ENCODE measurements at regions not wholly inside any gene's neighbourhood (a gene's known extent, or its start where the extent isn't known, plus 50 kb on each side); places are given as distances from the start of the nearest gene placed in this dataset.

- BruUV-seq (replicated peaks) = no TSS peak
- Histone ChIP-seq H3K4me2 (ENCODE audit: insufficient read depth, low read length) (no peak overlapping the region), H2AFZ (ENCODE audit: low read depth, low read length) (no peak overlapping the region), H4K20me1 (replicated peaks; ENCODE audit: control insufficient read depth, extremely low read depth, insufficient read depth, low read length) (no peaks in the 10 kb centered on the region), H3K9ac (replicated peaks; ENCODE audit: extremely low read depth, insufficient read depth, low read length) (no peak overlapping the region), H3K36me3 (ENCODE audit: control insufficient read depth in 2 of 2, extremely low read depth in 1 of 2, insufficient read depth in 2 of 2, low read length in 2 of 2) (no peaks in the 10 kb centered on the region), H3K4me3 (replicated peaks in 1 of 3; ENCODE audit: insufficient read depth in 1 of 3, low read depth in 1 of 3, low read length in 3 of 3) (no peak overlapping the region), H3K79me2 (ENCODE audit: control insufficient read depth, insufficient read depth, low read length) (no peaks in the 10 kb centered on the region), H3K9me3 (replicated peaks; ENCODE audit: control insufficient read depth, insufficient read depth, low read length) (no peaks in the 10 kb centered on the region), H3K9me1 (replicated peaks; ENCODE audit: control insufficient read depth, extremely low read depth, insufficient read depth, low read length) (no peaks in the 10 kb centered on the region), H3K27ac (ENCODE audit: insufficient read depth, low read depth, low read length) (no peak overlapping the region), H3K4me1 (ENCODE audit: control insufficient read depth, extremely low read depth, insufficient read depth, low read length) (peaks cover 8% of the 10 kb centered on the region), H3K27me3 (ENCODE audit: control insufficient read depth in 2 of 2, insufficient read depth in 2 of 2, low read length in 2 of 2) (no peaks in the 10 kb centered on the region)
- POLR2A ChIA-PET = no interaction called here
- dilution Hi-C loops (cut with MboI; ENCODE audit: extremely low pct_ligation_motif_present, low sequenced_read_pairs) = no loop called here
- no peak for DNase-seq (ENCODE audit: low read depth, low spot score)
- no peak for FAIRE-seq
- CTCF ChIA-PET = no interaction called here
- intact Hi-C loops (cut with micrococcal nuclease) = no loop called here
- no peak for TF ChIP-seq CTCF (IDR thresholded peaks at IDR 0.05; ENCODE audit: extremely low read depth in 1 of 2, insufficient read depth in 1 of 2, low read depth in 1 of 2, low read length in 2 of 2)
- no peak for TF ChIP-seq GATA2 (IDR thresholded peaks at IDR 0.05; ENCODE audit: insufficient read depth, insufficient read length, low read depth, low read length)
- no peak for TF ChIP-seq JUN (IDR thresholded peaks at IDR 0.05; ENCODE audit: borderline replicate concordance, insufficient read depth, insufficient read length, low read depth)
- no peak for TF ChIP-seq POLR2A (IDR thresholded peaks at IDR 0.05; ENCODE audit: low read depth, low read length)
- no peak for TF ChIP-seq MYC (IDR thresholded peaks at IDR 0.05; ENCODE audit: low read depth, low read length)
- TF ChIP-seq MAX (IDR thresholded peaks at IDR 0.05; ENCODE audit: insufficient read depth, insufficient read length) = no peak
- TF ChIP-seq POLR2AphosphoS5 (IDR thresholded peaks at IDR 0.05; ENCODE audit: insufficient read depth, low read depth, low read length) = no peak
- TF ChIP-seq FOS (IDR thresholded peaks at IDR 0.05; ENCODE audit: borderline replicate concordance, insufficient read depth, low read length) = no peak
- no peak for TF ChIP-seq EZH2 (IDR thresholded peaks at IDR 0.05; ENCODE audit: borderline replicate concordance, low read depth, low read length, severe bottlenecking)
These were observed 56.2 kb upstream of the PRRC2C start for GRCh38 chr1:171429137-171429536.
